Activated naive CD4-positive, alpha-beta T cell treated with anti-CD3 and anti-CD28 coated beads for 36 hours (primary cell): ENCODE measurements at regions not wholly inside any gene's neighbourhood (a gene's known extent, or its start where the extent isn't known, plus 50 kb on each side); places are given as distances from the start of the nearest gene placed in this dataset.
"Not testable (repeated sequence)": the region's sequence is repeated elsewhere in the genome, so short reads cannot be mapped to it uniquely, and the experiment has no call there.

Experiments used
- CTCF ChIA-PET: fragments of 350-600 bp; sonication (Branson Sonifier 250); formaldehyde crosslinking; loops from one replicate; lab custom pipeline; 2021; ENCODE audit warnings: antibody characterized with exemption; lab: Charles Lee
- DNase-seq: peaks from one replicate; pipeline ENCODE4 v3.0.0-alpha.2; 2020
- H3K27ac Mint-ChIP-seq: one replicate; pipeline ENCODE4 v1.8.0; 2021; ENCODE audit warnings: mild to moderate bottlenecking, mixed read lengths
- H3K27me3 Mint-ChIP-seq: one replicate; pipeline ENCODE4 v1.8.0; 2021; ENCODE audit warnings: low read depth, mixed read lengths
- H3K36me3 Mint-ChIP-seq: one replicate; pipeline ENCODE4 v1.8.0; 2021; ENCODE audit warnings: low read depth, mixed read lengths
- H3K4me1 Mint-ChIP-seq: one replicate; pipeline ENCODE4 v1.8.0; 2021; ENCODE audit warnings: low read depth, mixed read lengths
- H3K4me3 Mint-ChIP-seq: one replicate; pipeline ENCODE4 v1.8.0; 2021; ENCODE audit warnings: mild to moderate bottlenecking, moderate library complexity, mixed read lengths
- H3K9me3 Mint-ChIP-seq: one replicate; pipeline ENCODE4 v1.8.0; 2021; ENCODE audit warnings: mixed read lengths
- intact Hi-C: fragments of 100-400 bp; cut with micrococcal nuclease; formaldehyde crosslinking; loops from one replicate; pipeline ENCODE4 v1.15.1; 2023

GRCh38 chr13:65746406-65746921, 1483.7 kb downstream of the PCDH9 start:
- Mint-ChIP-seq H3K27me3 (no peaks in the 10 kb centered on the region), H3K36me3 (no peaks in the 10 kb centered on the region), H3K27ac (no peak overlapping the region), H3K9me3 (peaks cover 16% of the 10 kb centered on the region), H3K4me3 (no peak overlapping the region), H3K4me1 (no peaks in the 10 kb centered on the region)
- no peak for DNase-seq
- intact Hi-C loops = no loop called here
- CTCF ChIA-PET = no interaction called here

- no peaks in the 10 kb centered on the region for H3K4me1 Mint-ChIP-seq
- DNase-seq = no peak
- no peak overlapping the region for H3K27ac Mint-ChIP-seq
- no peaks in the 10 kb centered on the region for H3K27me3 Mint-ChIP-seq
- CTCF ChIA-PET = no interaction called here
- no peak overlapping the region for H3K4me3 Mint-ChIP-seq
- peaks cover 16% of the 10 kb centered on the region for H3K9me3 Mint-ChIP-seq
- no peaks in the 10 kb centered on the region for H3K36me3 Mint-ChIP-seq
- intact Hi-C loops = no loop called here
Measured at GRCh38 chr13:65744836-65745235, 1485.3 kb downstream of the PCDH9 start.

GRCh38 chr13:65733110-65733509, 1497.0 kb downstream of the PCDH9 start:
- H3K27me3 Mint-ChIP-seq = no peaks in the 10 kb centered on the region
- no peak for DNase-seq
- peaks cover 12% of the 10 kb centered on the region for H3K9me3 Mint-ChIP-seq
- CTCF ChIA-PET = no interaction called here
- no peaks in the 10 kb centered on the region for H3K36me3 Mint-ChIP-seq
- no peak overlapping the region for H3K27ac Mint-ChIP-seq
- intact Hi-C loops = no loop called here
- no peaks in the 10 kb centered on the region for H3K4me1 Mint-ChIP-seq
- H3K4me3 Mint-ChIP-seq = no peak overlapping the region

GRCh38 chr13:65727070-65727469, 1503.1 kb downstream of the PCDH9 start:
- no peak for DNase-seq
- Mint-ChIP-seq H3K9me3 (peaks cover 6% of the 10 kb centered on the region), H3K27ac (no peak overlapping the region), H3K36me3 (no peaks in the 10 kb centered on the region), H3K4me3 (no peak overlapping the region), H3K4me1 (no peaks in the 10 kb centered on the region), H3K27me3 (no peaks in the 10 kb centered on the region)
- CTCF ChIA-PET = no interaction called here
- intact Hi-C loops = no loop called here

GRCh38 chr13:65725006-65725405, 1505.1 kb downstream of the PCDH9 start:
- Mint-ChIP-seq H3K36me3 (no peaks in the 10 kb centered on the region), H3K4me3 (no peak overlapping the region), H3K9me3 (peaks cover 5% of the 10 kb centered on the region), H3K4me1 (no peaks in the 10 kb centered on the region), H3K27ac (no peak overlapping the region), H3K27me3 (no peaks in the 10 kb centered on the region)
- no peak for DNase-seq
- intact Hi-C loops = no loop called here
- CTCF ChIA-PET = no interaction called here

GRCh38 chr13:65724226-65724625, 1505.9 kb downstream of the PCDH9 start:
- H3K27me3 Mint-ChIP-seq = no peaks in the 10 kb centered on the region
- intact Hi-C loops = no loop called here
- H3K4me3 Mint-ChIP-seq = no peak overlapping the region
- CTCF ChIA-PET = no interaction called here
- H3K9me3 Mint-ChIP-seq = peaks cover 5% of the 10 kb centered on the region
- no peaks in the 10 kb centered on the region for H3K36me3 Mint-ChIP-seq
- no peak for DNase-seq
- H3K4me1 Mint-ChIP-seq = no peaks in the 10 kb centered on the region
- no peak overlapping the region for H3K27ac Mint-ChIP-seq

- no peak overlapping the region for H3K4me3 Mint-ChIP-seq
- no peaks in the 10 kb centered on the region for H3K4me1 Mint-ChIP-seq
- no peak overlapping the region for H3K27ac Mint-ChIP-seq
- intact Hi-C loops = no loop called here
- H3K27me3 Mint-ChIP-seq = no peaks in the 10 kb centered on the region
- DNase-seq = no peak
- CTCF ChIA-PET = no interaction called here
- peaks cover 10% of the 10 kb centered on the region for H3K9me3 Mint-ChIP-seq
- H3K36me3 Mint-ChIP-seq = no peaks in the 10 kb centered on the region
Measured at GRCh38 chr13:65722506-65722905, 1507.6 kb downstream of the PCDH9 start.

GRCh38 chr13:65719831-65720230, 1510.3 kb downstream of the PCDH9 start:
- H3K27me3 Mint-ChIP-seq = no peaks in the 10 kb centered on the region
- DNase-seq = no peak
- H3K27ac Mint-ChIP-seq = no peak overlapping the region
- H3K4me3 Mint-ChIP-seq = no peak overlapping the region
- peaks cover 10% of the 10 kb centered on the region for H3K9me3 Mint-ChIP-seq
- H3K36me3 Mint-ChIP-seq = no peaks in the 10 kb centered on the region
- intact Hi-C loops = no loop called here
- no peaks in the 10 kb centered on the region for H3K4me1 Mint-ChIP-seq
- CTCF ChIA-PET = no interaction called here

- H3K27me3 Mint-ChIP-seq = no peaks in the 10 kb centered on the region
Measured at GRCh38 chr13:65710514-65710913, 1519.6 kb downstream of the PCDH9 start.

GRCh38 chr13:65697843-65698242, 1532.3 kb downstream of the PCDH9 start:
- intact Hi-C loops = no loop called here
- DNase-seq = no peak
- Mint-ChIP-seq H3K27ac (no peak overlapping the region), H3K36me3 (no peaks in the 10 kb centered on the region), H3K9me3 (peaks cover 2% of the 10 kb centered on the region), H3K4me3 (no peak overlapping the region), H3K27me3 (no peaks in the 10 kb centered on the region), H3K4me1 (no peaks in the 10 kb centered on the region)
- CTCF ChIA-PET = no interaction called here

More at GRCh38 chr13:65710514-65710913, 1519.6 kb downstream of the PCDH9 start:
- H3K27ac Mint-ChIP-seq = no peak overlapping the region
- no peaks in the 10 kb centered on the region for H3K36me3 Mint-ChIP-seq
- H3K4me3 Mint-ChIP-seq = no peak overlapping the region
- no peak for DNase-seq
- H3K9me3 Mint-ChIP-seq = peaks cover 4% of the 10 kb centered on the region
- H3K4me1 Mint-ChIP-seq = no peaks in the 10 kb centered on the region
- CTCF ChIA-PET = no interaction called here
- intact Hi-C loops = no loop called here

- no peak overlapping the region for H3K27ac Mint-ChIP-seq
- H3K27me3 Mint-ChIP-seq = no peaks in the 10 kb centered on the region
- H3K4me1 Mint-ChIP-seq = no peaks in the 10 kb centered on the region
- H3K36me3 Mint-ChIP-seq = no peaks in the 10 kb centered on the region
- intact Hi-C loops = no loop called here
- peaks cover 2% of the 10 kb centered on the region for H3K9me3 Mint-ChIP-seq
- no peak for DNase-seq
- CTCF ChIA-PET = no interaction called here
- H3K4me3 Mint-ChIP-seq = no peak overlapping the region
Measured at GRCh38 chr13:65679240-65679639, 1550.9 kb downstream of the PCDH9 start.

GRCh38 chr13:65677906-65678305, 1552.2 kb downstream of the PCDH9 start:
- DNase-seq = no peak
- Mint-ChIP-seq H3K9me3 (peaks cover 5% of the 10 kb centered on the region), H3K27ac (no peak overlapping the region), H3K36me3 (no peaks in the 10 kb centered on the region), H3K4me3 (no peak overlapping the region), H3K4me1 (no peaks in the 10 kb centered on the region), H3K27me3 (no peaks in the 10 kb centered on the region)
- CTCF ChIA-PET = no interaction called here
- intact Hi-C loops = no loop called here

GRCh38 chr13:65675383-65675782, 1554.8 kb downstream of the PCDH9 start:
- H3K27me3 Mint-ChIP-seq, H3K27ac Mint-ChIP-seq, H3K4me3 Mint-ChIP-seq, H3K36me3 Mint-ChIP-seq, DNase-seq, CTCF ChIA-PET, H3K4me1 Mint-ChIP-seq, intact Hi-C loops: not testable (repeated sequence)
- peaks cover 22% of the 10 kb centered on the region for H3K9me3 Mint-ChIP-seq
